ENCODE measurements at regions not wholly inside any gene's neighbourhood (a gene's known extent, or its start where the extent isn't known, plus 50 kb on each side); places are given as distances from the start of the nearest gene placed in this dataset.
A peak's percentile ranks its signal among the peaks of the same experiment; 100 is the strongest.

DNA sequence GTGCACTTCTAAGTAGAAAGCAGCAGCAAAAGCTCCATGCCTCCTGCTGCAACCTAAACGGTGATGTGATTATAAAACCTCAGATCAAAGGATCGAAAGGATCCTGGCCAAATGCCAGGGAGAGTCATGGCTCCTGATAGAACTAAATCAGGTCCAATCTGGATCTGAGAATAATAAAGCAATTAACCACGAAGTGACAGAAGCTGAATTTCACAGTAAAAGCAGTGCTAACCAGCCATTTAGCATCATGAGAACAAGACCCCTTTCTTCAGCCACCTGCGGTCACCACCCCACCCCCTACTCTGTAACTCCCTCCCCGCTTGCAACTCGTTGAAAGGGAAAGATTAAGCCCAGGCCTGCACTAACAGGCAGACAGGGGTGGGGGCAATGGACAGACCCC, 748.7 kb downstream of the BCL11A start:
- no peaks in the 10 kb centered on the region for H3K9me3 ChIP-seq
- H3K36me3 ChIP-seq, result no peaks in the 10 kb centered on the region
- no peak overlapping the region for H3K27ac ChIP-seq
- no peaks in the 10 kb centered on the region for H3K4me1 ChIP-seq
- H3K27me3 ChIP-seq, result no peaks in the 10 kb centered on the region
- peak in 2 of 3 donors; percentile 42 to 75 for DNase-seq
- no peak overlapping the region for H3K4me3 ChIP-seq
- TF ChIP-seq, protein P1, sequence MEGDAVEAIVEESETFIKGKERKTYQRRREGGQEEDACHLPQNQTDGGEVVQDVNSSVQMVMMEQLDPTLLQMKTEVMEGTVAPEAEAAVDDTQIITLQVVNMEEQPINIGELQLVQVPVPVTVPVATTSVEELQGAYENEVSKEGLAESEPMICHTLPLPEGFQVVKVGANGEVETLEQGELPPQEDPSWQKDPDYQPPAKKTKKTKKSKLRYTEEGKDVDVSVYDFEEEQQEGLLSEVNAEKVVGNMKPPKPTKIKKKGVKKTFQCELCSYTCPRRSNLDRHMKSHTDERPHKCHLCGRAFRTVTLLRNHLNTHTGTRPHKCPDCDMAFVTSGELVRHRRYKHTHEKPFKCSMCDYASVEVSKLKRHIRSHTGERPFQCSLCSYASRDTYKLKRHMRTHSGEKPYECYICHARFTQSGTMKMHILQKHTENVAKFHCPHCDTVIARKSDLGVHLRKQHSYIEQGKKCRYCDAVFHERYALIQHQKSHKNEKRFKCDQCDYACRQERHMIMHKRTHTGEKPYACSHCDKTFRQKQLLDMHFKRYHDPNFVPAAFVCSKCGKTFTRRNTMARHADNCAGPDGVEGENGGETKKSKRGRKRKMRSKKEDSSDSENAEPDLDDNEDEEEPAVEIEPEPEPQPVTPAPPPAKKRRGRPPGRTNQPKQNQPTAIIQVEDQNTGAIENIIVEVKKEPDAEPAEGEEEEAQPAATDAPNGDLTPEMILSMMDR (IDR thresholded peaks at IDR 0.05), result no peak
- TF ChIP-seq POLR2A (IDR thresholded peaks at IDR 0.05), result no peak

DNA sequence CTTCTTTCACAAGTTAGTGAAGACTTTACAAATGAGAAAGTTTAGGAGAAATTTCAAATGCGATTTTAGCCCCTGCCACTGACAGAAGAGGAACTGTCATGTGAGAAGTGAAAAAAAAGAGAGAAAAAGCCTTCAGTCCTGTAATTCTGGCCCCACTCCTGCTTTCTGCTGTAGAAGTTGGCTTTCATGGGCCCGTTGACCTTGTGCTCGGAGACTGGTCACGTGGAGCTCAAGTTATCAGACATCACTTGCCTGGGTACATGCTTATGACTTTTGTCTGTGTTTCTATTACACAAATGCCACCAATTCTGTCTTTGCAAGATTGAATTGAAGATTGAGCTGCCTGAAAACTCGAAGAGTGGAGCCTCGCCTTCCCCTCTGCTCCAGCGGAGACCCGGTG, 749.9 kb downstream of the BCL11A start:
- no peak overlapping the region for H3K4me3 ChIP-seq
- H3K9me3 ChIP-seq, result no peaks in the 10 kb centered on the region
- no peak for DNase-seq
- no peaks in the 10 kb centered on the region for H3K4me1 ChIP-seq
- no peaks in the 10 kb centered on the region for H3K27me3 ChIP-seq
- H3K36me3 ChIP-seq, result no peaks in the 10 kb centered on the region
- no peak overlapping the region for H3K27ac ChIP-seq
- TF ChIP-seq, protein P1 (IDR thresholded peaks at IDR 0.05), result no peak
- TF ChIP-seq POLR2A (IDR thresholded peaks at IDR 0.05), result no peak

DNA sequence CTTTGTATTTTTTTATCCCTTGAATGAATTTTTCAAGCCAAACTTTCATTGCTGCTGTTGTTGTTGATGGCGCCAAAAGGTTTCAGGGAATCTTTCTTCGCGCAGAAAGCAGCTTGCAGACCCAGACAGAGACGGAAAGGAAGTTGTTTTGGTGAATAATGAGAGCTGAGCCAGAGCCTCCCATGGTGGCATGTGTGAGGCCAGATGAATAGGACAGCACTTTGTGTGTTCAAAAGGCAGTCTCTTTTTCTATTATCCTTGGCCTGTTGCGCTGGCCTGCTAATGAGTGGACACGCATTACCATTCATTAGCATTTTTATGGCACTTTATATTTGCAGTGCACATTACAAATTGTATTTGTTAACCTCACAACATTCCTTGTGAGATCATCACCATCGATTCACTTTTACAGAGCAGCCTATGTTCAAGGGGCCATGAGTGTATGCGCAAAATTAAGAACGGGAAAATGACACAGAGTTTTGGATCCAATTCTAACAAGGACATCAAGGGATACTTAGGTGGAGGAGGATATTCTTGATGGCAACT, 754.7 kb downstream of the BCL11A start:
- TF ChIP-seq, protein P1 (IDR thresholded peaks at IDR 0.05), result no peak
- TF ChIP-seq POLR2A (IDR thresholded peaks at IDR 0.05), result no peak
- no peaks in the 10 kb centered on the region for H3K9me3 ChIP-seq
- DNase-seq, result no peak
- no peak overlapping the region for H3K27ac ChIP-seq
- no peaks in the 10 kb centered on the region for H3K36me3 ChIP-seq
- H3K27me3 ChIP-seq, result no peaks in the 10 kb centered on the region
- no peak overlapping the region for H3K4me3 ChIP-seq
- H3K4me1 ChIP-seq, result no peaks in the 10 kb centered on the region

DNA sequence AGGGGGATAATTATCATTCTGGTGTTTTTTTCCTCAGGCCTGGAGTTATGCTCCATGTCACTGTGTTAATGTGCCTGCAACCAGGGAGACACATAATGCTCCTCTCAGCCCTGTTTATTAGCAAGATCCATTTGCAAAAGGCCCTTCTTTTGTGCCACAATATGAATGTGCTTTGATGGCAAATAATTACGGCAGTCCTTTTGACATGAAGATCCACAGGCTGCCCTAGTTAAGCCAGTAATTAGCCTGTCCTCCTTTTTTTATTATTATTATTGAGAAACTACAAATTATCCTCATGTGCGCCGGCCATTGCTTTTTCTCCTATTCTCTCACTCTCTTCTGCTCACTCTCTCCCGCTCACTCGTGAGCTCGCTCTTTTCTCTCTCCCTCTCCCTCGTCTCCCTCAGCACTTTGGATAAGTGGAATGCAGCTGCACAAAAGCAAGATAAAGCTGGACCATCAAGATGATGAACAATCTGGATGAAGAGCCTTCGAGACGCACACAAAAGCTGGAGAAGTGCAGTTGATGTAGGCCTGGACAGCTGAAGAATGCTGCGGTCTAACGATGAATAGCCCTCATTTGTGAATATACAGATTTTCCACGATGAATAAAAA, 762.3 kb downstream of the BCL11A start:
- no peak for TF ChIP-seq POLR2A (IDR thresholded peaks at IDR 0.05)
- TF ChIP-seq, protein P1 (IDR thresholded peaks at IDR 0.05), result no peak
- Histone ChIP-seq H3K27me3 (no peaks in the 10 kb centered on the region), H3K4me3 (no peak overlapping the region), H3K27ac (no peak overlapping the region), H3K4me1 (no peaks in the 10 kb centered on the region), H3K36me3 (no peaks in the 10 kb centered on the region), H3K9me3 (no peaks in the 10 kb centered on the region)
- DNase-seq, result no peak

DNA sequence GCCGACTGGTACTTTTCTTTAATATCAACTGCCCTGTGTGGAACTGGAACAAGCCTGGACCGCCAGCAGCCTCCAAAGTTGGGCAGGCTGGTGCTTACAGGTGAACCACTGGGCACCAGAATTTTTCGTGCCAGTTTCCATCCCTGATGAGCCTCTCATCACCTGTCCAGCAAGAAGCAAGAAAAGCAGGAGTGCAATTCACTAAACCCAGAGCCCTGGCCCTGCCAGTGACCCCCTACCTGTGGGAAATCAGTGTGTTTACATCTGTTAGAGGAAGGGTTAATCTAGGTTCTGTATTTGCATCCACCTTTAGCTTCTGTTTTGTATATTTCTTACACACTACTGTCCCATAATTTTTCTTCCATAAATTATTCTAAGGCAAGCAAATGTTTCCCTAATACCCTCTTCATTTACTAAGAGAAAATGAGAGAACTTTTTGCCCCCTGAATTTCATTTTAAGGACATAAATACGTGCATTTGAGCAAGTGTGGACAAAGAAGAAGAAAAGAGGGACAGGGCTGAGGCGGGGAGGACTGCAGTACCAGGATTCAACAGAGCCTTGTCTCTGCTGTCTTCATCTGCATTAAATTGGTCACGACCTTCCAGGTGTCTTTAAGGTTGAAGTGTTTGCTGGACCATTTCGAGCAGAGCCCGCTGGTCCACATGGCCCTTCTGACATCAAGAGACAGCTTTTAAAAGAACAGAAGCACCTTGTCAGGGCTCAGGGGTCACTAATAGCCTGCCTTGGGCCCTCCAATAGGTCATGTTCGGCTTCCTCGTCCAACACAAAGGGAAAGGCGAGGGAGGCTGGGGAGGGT, 763.1 kb downstream of the BCL11A start:
- no peaks in the 10 kb centered on the region for H3K9me3 ChIP-seq
- no peak for DNase-seq
- H3K4me1 ChIP-seq, result no peaks in the 10 kb centered on the region
- H3K36me3 ChIP-seq, result no peaks in the 10 kb centered on the region
- no peaks in the 10 kb centered on the region for H3K27me3 ChIP-seq
- no peak overlapping the region for H3K27ac ChIP-seq
- TF ChIP-seq, protein P1 (IDR thresholded peaks at IDR 0.05), result no peak
- no peak for TF ChIP-seq POLR2A (IDR thresholded peaks at IDR 0.05)
- H3K4me3 ChIP-seq, result no peak overlapping the region

All from Peyer's patch (tissue), 4 donors.